A673 (cell line): ENCODE measurements at regions not wholly inside any gene's neighbourhood (a gene's known extent, or its start where the extent isn't known, plus 50 kb on each side); places are given as distances from the start of the nearest gene placed in this dataset.

Experiments used
- BruUV-seq: library from RNA; stranded (reverse); fragments of 400-500 nt; replicated peaks from 2 replicates; lab custom pipeline; 2021; lab: Mats Ljungman, UMichigan
- CTCF ChIA-PET: fragments of 300-600 bp; sonication (Branson Sonifier 250); formaldehyde crosslinking; loops from one replicate; lab custom pipeline; 2022; ENCODE audit warnings: antibody characterized with exemption; lab: Charles Lee
- POLR2A ChIA-PET: fragments of 300-600 bp; sonication (Branson Sonifier 250); formaldehyde crosslinking; loops from one replicate; lab custom pipeline; 2022; ENCODE audit warnings: antibody characterized with exemption; ENCODE audit not compliant: low non-redundant PET; lab: Charles Lee
- DNase-seq: peaks from one replicate; pipeline ENCODE4 v3.0.0-alpha.2; 2015; ENCODE audit warnings: low spot score
- H3K27ac ChIP-seq: fragments of 200-600 bp; sonication (generic); 2 replicates; pipeline ENCODE4 v1.5.1; 2016; ENCODE audit warnings: mixed run types, low read depth, mild to moderate bottlenecking, mixed read lengths, antibody characterized with exemption, low read length; ENCODE audit not compliant: poor library complexity, severe bottlenecking
- H3K27me3 ChIP-seq: fragments of 200-600 bp; sonication (generic); replicated peaks from 2 replicates; pipeline ENCODE4 v1.6.1; 2017; ENCODE audit warnings: mixed run types, low read depth, mild to moderate bottlenecking, mixed read lengths, antibody characterized with exemption, low read length; ENCODE audit not compliant: insufficient read depth, poor library complexity
- H3K36me3 ChIP-seq: fragments of 200-600 bp; sonication (generic); 2 replicates; pipeline ENCODE4 v1.6.1; 2016; ENCODE audit warnings: mixed run types, mild to moderate bottlenecking, mixed read lengths, antibody characterized with exemption, low read length; ENCODE audit not compliant: insufficient read depth, poor library complexity, severe bottlenecking
- H3K4me1 ChIP-seq: fragments of 200-600 bp; sonication (generic); 2 replicates; pipeline ENCODE4 v1.6.1; 2017; ENCODE audit warnings: mixed run types, mild to moderate bottlenecking, mixed read lengths, antibody characterized with exemption, low read length; ENCODE audit not compliant: insufficient read depth, poor library complexity, severe bottlenecking
- H3K4me3 ChIP-seq: fragments of 200-600 bp; sonication (generic); 2 replicates; pipeline ENCODE4 v1.5.1; 2016; ENCODE audit warnings: low read depth, mixed run types, mild to moderate bottlenecking, mixed read lengths, low read length; ENCODE audit not compliant: poor library complexity, severe bottlenecking
- H3K9me3 ChIP-seq: fragments of 200-600 bp; sonication (generic); 2 replicates; pipeline ENCODE4 v1.6.1; 2016; ENCODE audit warnings: mixed run types, low read depth, mild to moderate bottlenecking, mixed read lengths, antibody characterized with exemption, low read length; ENCODE audit not compliant: poor library complexity, severe bottlenecking
- EZH2 ChIP-seq: fragments of 200-600 bp; sonication (generic); IDR thresholded peaks from 2 replicates; pipeline ENCODE4 v1.6.1; 2017; ENCODE audit warnings: borderline replicate concordance, low read depth, mild to moderate bottlenecking, mixed read lengths, antibody characterized with exemption, low read length; ENCODE audit not compliant: poor library complexity, severe bottlenecking
- intact Hi-C: fragments of 100-400 bp; cut with micrococcal nuclease; formaldehyde crosslinking; loops from one replicate; pipeline ENCODE4 v1.10.0; 2022; ENCODE audit not compliant: unreplicated experiment
- TF ChIP-seq, protein P1 (sequence below): fragments of 300-800, 200-600 bp; sonication (generic); conservative IDR thresholded peaks from 2 replicates; pipeline ENCODE4 v1.5.1; 2017; ENCODE audit warnings: low read depth, mild to moderate bottlenecking, antibody characterized with exemption, low read length, moderate library complexity, mixed read lengths

DNA sequence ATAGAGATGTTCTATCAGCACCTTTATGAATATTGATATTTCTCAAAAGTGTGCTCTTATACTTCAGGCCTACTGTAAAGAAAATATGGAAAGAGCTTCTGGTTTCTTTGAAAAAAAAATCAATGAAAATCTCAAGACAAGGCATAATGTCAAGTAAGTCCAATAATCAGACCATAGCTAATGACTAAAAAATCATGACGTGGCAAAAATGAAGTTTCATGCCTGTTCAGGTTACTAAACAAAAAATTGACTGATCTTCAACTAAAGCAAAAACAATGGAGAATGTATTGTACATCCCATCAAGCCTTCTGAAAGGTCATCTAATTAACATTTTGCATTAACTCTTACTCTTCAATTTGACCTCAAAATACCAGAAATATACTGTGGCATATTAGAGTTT lies 824.4 kb downstream of the EPHA4 start:
- intact Hi-C loops, result no loop called here
- Histone ChIP-seq H3K4me1 (no peaks in the 10 kb centered on the region), H3K36me3 (no peaks in the 10 kb centered on the region), H3K27ac (no peak overlapping the region), H3K27me3 (no peaks in the 10 kb centered on the region), H3K4me3 (no peak overlapping the region), H3K9me3 (no peaks in the 10 kb centered on the region)
- POLR2A ChIA-PET, result no interaction called here
- CTCF ChIA-PET, result interaction anchor here (0.6 kb wide), 1 partner anchor 25 kb away, joined by 3 read pairs; no protein-coding TSS in a partner anchor
- no TSS peak for BruUV-seq
- TF ChIP-seq EZH2, result no peak
- TF ChIP-seq, protein P1, sequence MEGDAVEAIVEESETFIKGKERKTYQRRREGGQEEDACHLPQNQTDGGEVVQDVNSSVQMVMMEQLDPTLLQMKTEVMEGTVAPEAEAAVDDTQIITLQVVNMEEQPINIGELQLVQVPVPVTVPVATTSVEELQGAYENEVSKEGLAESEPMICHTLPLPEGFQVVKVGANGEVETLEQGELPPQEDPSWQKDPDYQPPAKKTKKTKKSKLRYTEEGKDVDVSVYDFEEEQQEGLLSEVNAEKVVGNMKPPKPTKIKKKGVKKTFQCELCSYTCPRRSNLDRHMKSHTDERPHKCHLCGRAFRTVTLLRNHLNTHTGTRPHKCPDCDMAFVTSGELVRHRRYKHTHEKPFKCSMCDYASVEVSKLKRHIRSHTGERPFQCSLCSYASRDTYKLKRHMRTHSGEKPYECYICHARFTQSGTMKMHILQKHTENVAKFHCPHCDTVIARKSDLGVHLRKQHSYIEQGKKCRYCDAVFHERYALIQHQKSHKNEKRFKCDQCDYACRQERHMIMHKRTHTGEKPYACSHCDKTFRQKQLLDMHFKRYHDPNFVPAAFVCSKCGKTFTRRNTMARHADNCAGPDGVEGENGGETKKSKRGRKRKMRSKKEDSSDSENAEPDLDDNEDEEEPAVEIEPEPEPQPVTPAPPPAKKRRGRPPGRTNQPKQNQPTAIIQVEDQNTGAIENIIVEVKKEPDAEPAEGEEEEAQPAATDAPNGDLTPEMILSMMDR, result no peak
- DNase-seq, result no peak

DNA sequence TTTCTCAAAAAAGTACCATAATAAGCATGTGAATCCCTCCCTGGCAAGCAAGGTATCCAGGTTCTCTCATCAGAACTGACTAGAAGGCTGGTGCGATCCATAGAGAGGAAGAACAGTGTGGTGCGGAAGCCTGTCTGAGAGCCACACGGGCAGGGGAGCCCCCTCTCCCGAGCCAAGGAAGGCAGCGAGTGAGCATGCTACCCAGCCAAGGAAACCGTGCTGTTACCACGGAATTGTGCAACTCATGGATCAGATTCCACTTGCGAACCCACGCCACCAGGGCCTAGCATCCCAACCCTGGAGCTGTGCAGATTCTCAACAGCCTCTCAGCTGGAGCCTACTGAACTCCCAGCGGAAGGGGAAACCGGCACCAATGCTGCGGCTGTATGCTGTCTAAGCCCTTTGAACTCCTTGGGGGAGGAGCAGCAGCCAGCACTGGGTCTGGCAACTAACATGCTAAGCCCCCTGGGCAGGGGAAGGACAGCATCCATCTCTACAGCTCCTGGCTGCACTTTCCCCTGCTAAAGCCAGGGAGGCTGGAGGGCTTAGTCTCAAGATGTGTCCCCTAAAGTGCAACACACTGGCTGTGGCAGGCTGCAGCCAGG lies 823.1 kb downstream of the EPHA4 start:
- Histone ChIP-seq H3K4me1 (no peaks in the 10 kb centered on the region), H3K27me3 (no peaks in the 10 kb centered on the region), H3K27ac (no peak overlapping the region), H3K9me3 (no peaks in the 10 kb centered on the region), H3K4me3 (no peak overlapping the region), H3K36me3 (no peaks in the 10 kb centered on the region)
- TF ChIP-seq, protein P1, result no peak
- TF ChIP-seq EZH2, result no peak
- intact Hi-C loops, result no loop called here
- ChIA-PET POLR2A (no interaction called here), CTCF (no interaction called here)
- no TSS peak for BruUV-seq
- DNase-seq, result no peak

DNA sequence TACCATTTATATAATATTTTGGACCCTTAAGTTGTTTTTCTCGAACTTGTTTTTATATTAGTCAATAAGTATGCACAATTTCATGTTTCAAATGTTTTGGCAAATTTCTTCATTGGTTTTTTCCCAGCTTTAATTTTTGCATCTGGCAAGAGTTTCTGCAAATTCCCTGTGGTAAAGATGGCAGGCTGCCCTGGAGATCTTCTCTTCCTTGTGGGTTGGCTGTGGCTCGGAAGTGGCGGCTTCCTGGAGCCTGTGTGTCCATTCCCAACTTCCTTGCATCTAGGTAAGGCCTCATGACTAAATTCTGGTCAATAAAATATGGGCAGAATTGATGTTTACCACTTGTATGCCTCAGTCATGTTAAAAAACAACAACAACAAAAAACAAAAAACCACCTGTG lies 818.6 kb downstream of the EPHA4 start:
- ChIA-PET POLR2A (no interaction called here), CTCF (no interaction called here)
- no peaks in the 10 kb centered on the region for H3K4me1 ChIP-seq
- H3K36me3 ChIP-seq, result no peaks in the 10 kb centered on the region
- BruUV-seq, result no TSS peak
- intact Hi-C loops, result no loop called here
- H3K27me3 ChIP-seq, result no peaks in the 10 kb centered on the region
- no peak for DNase-seq
- H3K9me3 ChIP-seq, result no peaks in the 10 kb centered on the region
- no peak overlapping the region for H3K27ac ChIP-seq
- no peak overlapping the region for H3K4me3 ChIP-seq
- TF ChIP-seq, protein P1, result no peak
- no peak for TF ChIP-seq EZH2
